ENCODE measurements at regions not wholly inside any gene's neighbourhood (a gene's known extent, or its start where the extent isn't known, plus 50 kb on each side); places are given as distances from the start of the nearest gene placed in this dataset.

- no peak for TF ChIP-seq GLIS3 (CRISPR knock-in tag; IDR thresholded peaks at IDR 0.05)
- TF ChIP-seq RARB (CRISPR knock-in tag; IDR thresholded peaks at IDR 0.05): no peak
- TF ChIP-seq TOX (CRISPR knock-in tag; IDR thresholded peaks at IDR 0.05; ENCODE audit: borderline replicate concordance): no peak
- TF ChIP-seq TSHZ2 (CRISPR knock-in tag; IDR thresholded peaks at IDR 0.05): no peak
- no peak for TF ChIP-seq CSRNP3 (CRISPR knock-in tag; IDR thresholded peaks at IDR 0.05)
- no peak for TF ChIP-seq TCF4 (CRISPR knock-in tag; IDR thresholded peaks at IDR 0.05; ENCODE audit: borderline replicate concordance)
- TF ChIP-seq ARNTL (CRISPR knock-in tag; IDR thresholded peaks at IDR 0.05; ENCODE audit: borderline replicate concordance, low read depth): no peak
- no peak for TF ChIP-seq CSDC2 (CRISPR knock-in tag; IDR thresholded peaks at IDR 0.05)
- ATAC-seq: no peak
Observed at GRCh38 chr4:103867311-103867710, 147.5 kb upstream of the TACR3 start.

- TF ChIP-seq ARNTL (CRISPR knock-in tag; IDR thresholded peaks at IDR 0.05; ENCODE audit: borderline replicate concordance, low read depth) (no peak), ZNF565 (CRISPR knock-in tag; conservative IDR thresholded peaks at IDR 0.05; ENCODE audit: low read depth) (no peak), RARB (CRISPR knock-in tag; IDR thresholded peaks at IDR 0.05) (no peak), ZFP3 (CRISPR knock-in tag; IDR thresholded peaks at IDR 0.05) (no peak), SNAI2 (CRISPR knock-in tag; IDR thresholded peaks at IDR 0.05) (no peak), ZNF8 (CRISPR knock-in tag; IDR thresholded peaks at IDR 0.05) (no peak), ESRRG (CRISPR knock-in tag; IDR thresholded peaks at IDR 0.05) (no peak), PATZ1 (CRISPR knock-in tag; IDR thresholded peaks at IDR 0.05; ENCODE audit: borderline replicate concordance) (no peak), OSR1 (CRISPR knock-in tag; IDR thresholded peaks at IDR 0.05) (no peak), TOX (CRISPR knock-in tag; IDR thresholded peaks at IDR 0.05; ENCODE audit: borderline replicate concordance) (no peak), ZNF70 (CRISPR knock-in tag; IDR thresholded peaks at IDR 0.05) (no peak), ISL1 (CRISPR knock-in tag; IDR thresholded peaks at IDR 0.05) (no peak), TSHZ2 (CRISPR knock-in tag; IDR thresholded peaks at IDR 0.05) (no peak), CSRNP3 (CRISPR knock-in tag; IDR thresholded peaks at IDR 0.05) (no peak), BACH2 (CRISPR knock-in tag; IDR thresholded peaks at IDR 0.05; ENCODE audit: borderline replicate concordance) (no peak)
- no peak for ATAC-seq
Observed at GRCh38 chr4:103853627-103854026, 133.8 kb upstream of the TACR3 start.

- TF ChIP-seq ZFP30 (CRISPR knock-in tag; IDR thresholded peaks at IDR 0.05) (no peak), BACH2 (CRISPR knock-in tag; IDR thresholded peaks at IDR 0.05; ENCODE audit: borderline replicate concordance) (no peak), ESRRG (CRISPR knock-in tag; IDR thresholded peaks at IDR 0.05) (no peak), SNAI2 (CRISPR knock-in tag; IDR thresholded peaks at IDR 0.05) (no peak), CSDC2 (CRISPR knock-in tag; IDR thresholded peaks at IDR 0.05) (no peak), CREB5 (CRISPR knock-in tag; IDR thresholded peaks at IDR 0.05; ENCODE audit: low read depth) (no peak), ZNF8 (CRISPR knock-in tag; IDR thresholded peaks at IDR 0.05) (no peak), OSR1 (CRISPR knock-in tag; IDR thresholded peaks at IDR 0.05) (no peak), GLIS3 (CRISPR knock-in tag; IDR thresholded peaks at IDR 0.05) (no peak)
- ATAC-seq: no peak
Observed at GRCh38 chr4:103853146-103853545, 133.4 kb upstream of the TACR3 start.

Data from SK-N-SH treated with all-trans-retinoic acid at 6 μM for 48 hours (cell line).